H1 (cell line): ENCODE measurements at regions not wholly inside any gene's neighbourhood (a gene's known extent, or its start where the extent isn't known, plus 50 kb on each side); places are given as distances from the start of the nearest gene placed in this dataset.

Experiments
- TF ChIP-seq, protein P1 (sequence below): IDR thresholded peaks from 2 replicates; pipeline ENCODE4 v1.6.1; 2011; ENCODE audit warnings: low read length, improper control_type of control experiment

DNA sequence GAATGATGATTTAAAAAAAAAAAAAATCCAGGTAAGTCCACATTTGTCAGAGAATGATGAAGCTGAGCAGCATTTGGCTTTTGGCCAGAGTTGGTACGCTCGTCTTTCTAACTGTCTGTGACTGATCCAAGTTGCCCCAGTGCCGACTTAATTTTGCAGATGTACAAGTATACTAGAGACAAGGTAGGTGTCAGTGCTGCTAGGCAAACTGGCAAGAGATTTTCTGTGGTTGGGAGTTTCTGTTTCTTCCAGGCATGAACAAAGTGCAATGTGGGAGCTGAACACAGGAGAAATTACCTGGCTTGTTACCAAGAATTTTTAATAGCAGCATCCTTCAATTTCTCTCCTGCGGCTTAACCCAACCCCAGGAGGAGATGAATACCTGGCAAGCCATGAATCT, 307.7 kb downstream of the BUD13 start (continued):
- TF ChIP-seq, protein P1, sequence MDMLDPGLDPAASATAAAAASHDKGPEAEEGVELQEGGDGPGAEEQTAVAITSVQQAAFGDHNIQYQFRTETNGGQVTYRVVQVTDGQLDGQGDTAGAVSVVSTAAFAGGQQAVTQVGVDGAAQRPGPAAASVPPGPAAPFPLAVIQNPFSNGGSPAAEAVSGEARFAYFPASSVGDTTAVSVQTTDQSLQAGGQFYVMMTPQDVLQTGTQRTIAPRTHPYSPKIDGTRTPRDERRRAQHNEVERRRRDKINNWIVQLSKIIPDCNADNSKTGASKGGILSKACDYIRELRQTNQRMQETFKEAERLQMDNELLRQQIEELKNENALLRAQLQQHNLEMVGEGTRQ, result no peak
- TF ChIP-seq, all 59 proteins: peak for 0
